ENCODE measurements at regions not wholly inside any gene's neighbourhood (a gene's known extent, or its start where the extent isn't known, plus 50 kb on each side); places are given as distances from the start of the nearest gene placed in this dataset.

- TF ChIP-seq CTCF (IDR thresholded peaks at IDR 0.05), result no peak
- TF ChIP-seq POLR2A (IDR thresholded peaks at IDR 0.05), result no peak
- TF ChIP-seq EP300 (IDR thresholded peaks at IDR 0.05), result no peak
- H3K9me3 ChIP-seq, result no peaks in the 10 kb centered on the region
- WGBS, 3 donors, result 60 to 64% (median 63%) methylated on average over 14 of the region's 14 CpGs
- peaks cover 22% of the 10 kb centered on the region for H3K4me1 ChIP-seq (ENCODE audit: insufficient read depth)
- intact Hi-C loops (cut with DNase I), result loop anchor here (1.0 to 10.0 kb wide), 7 partner anchors 70 to 213 kb away; no protein-coding TSS in a partner anchor
- no peaks in the 10 kb centered on the region for H3K36me3 ChIP-seq
- H3K4me3 ChIP-seq, result no peak overlapping the region
- peak overlapping the region; percentile 65 to 74 for H3K27ac ChIP-seq
- no peaks in the 10 kb centered on the region for H3K27me3 ChIP-seq
- DNase-seq, result peak; percentile 27 to 72 (median 59)
Measured at GRCh38 chr22:23384923-23385677, 195.0 kb downstream of the IGLL1 start.

DNA sequence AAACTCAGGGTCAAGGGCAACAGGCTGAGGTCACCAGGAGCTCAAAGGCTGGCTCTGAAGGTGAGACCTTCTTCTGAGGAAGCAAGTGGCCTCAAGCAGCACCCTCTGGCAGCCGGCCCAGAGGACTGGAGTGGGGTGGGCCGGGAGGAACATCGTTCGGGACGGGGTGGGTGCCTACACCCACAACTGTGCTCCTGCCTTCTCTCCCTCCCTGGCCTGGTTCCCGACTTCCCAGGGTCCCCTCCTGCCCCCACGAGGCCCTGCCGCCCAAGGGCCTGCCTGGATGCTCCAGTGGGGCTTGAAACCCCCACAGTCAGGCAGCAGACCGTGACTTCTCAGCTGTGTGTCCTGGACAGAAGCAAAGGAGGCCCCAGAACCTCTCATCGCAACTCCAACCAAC is 195.7 kb downstream of the IGLL1 start:
- Histone ChIP-seq H3K9me3 (no peaks in the 10 kb centered on the region), H3K36me3 (no peaks in the 10 kb centered on the region), H3K4me1 (ENCODE audit: insufficient read depth) (peaks cover 22% of the 10 kb centered on the region), H3K27me3 (no peaks in the 10 kb centered on the region), H3K27ac (peak overlapping the region; percentile 65 to 74), H3K4me3 (no peak overlapping the region)
- intact Hi-C loops (cut with DNase I), result loop anchor here in 3 of 4 donors (1.0 to 10.0 kb wide), 6 partner anchors 69 to 212 kb away; no protein-coding TSS in a partner anchor
- DNase-seq, result peak; percentile 61 to 85 (median 79)
- TF ChIP-seq POLR2A (IDR thresholded peaks at IDR 0.05) (no peak), EP300 (IDR thresholded peaks at IDR 0.05) (no peak), CTCF (IDR thresholded peaks at IDR 0.05) (no peak)
- 31 to 77% (median 37%) methylated on average over 4 to 10 of the region's 10 CpGs for WGBS, 3 donors

DNA sequence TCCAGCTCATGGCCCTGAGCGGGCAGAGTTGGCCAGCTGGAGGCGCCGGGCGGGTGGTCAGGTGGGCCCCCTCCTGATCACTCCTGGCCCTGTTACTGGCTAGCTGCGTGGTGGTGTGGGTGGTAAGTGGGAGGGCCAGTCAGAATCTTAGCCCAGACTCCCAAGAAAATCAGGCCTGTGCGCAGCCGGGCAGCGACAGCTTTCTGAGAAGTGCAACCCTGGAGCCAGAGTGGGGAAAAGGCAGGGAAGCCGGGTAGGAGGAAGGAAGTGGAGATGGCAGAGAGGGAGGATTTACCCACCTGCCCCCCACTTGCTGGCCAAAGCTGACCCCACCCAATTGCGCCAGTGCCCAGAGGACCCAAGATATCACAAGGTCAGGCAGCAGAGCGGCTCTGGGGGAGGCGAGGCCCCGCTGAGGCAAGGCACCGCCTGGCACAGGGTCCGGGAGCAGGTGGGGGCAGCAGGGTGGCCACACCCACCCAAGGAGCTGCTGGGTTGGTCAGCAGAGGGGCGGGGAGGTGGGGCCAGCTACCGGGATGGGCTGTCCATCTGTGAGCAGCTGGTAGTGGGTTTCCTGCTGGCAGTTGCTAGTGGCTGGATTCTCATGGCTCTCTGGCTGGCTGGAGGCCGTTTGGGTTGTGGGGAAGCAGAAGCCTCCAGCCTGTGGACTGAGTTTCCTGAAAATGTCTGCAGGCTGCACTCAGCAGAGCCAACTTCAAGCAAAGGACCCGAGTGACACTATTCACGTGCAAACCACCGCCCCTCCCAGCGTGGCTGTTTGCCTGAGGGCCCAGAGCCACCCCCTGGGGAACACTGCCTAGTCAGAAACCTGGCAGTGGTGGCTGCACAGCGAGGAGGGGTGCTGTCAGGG is 196.4 kb downstream of the IGLL1 start:
- Histone ChIP-seq H3K27me3 (no peaks in the 10 kb centered on the region), H3K9me3 (no peaks in the 10 kb centered on the region), H3K36me3 (no peaks in the 10 kb centered on the region), H3K27ac (peak overlapping the region; percentile 46 to 65), H3K4me3 (no peak overlapping the region), H3K4me1 (ENCODE audit: insufficient read depth) (peaks cover 22% of the 10 kb centered on the region)
- no peak for TF ChIP-seq EP300 (IDR thresholded peaks at IDR 0.05)
- TF ChIP-seq POLR2A (IDR thresholded peaks at IDR 0.05), result no peak
- no peak for TF ChIP-seq CTCF (IDR thresholded peaks at IDR 0.05)
- intact Hi-C loops (cut with DNase I), result loop anchor here in 3 of 4 donors (1.0 to 10.0 kb wide), 6 partner anchors 68 to 211 kb away; no protein-coding TSS in a partner anchor
- peak; percentile 56 to 78 (median 77) for DNase-seq
- 9 to 18% (median 10%) methylated on average over 22 to 23 of the region's 23 CpGs for WGBS, 3 donors

- Histone ChIP-seq H3K4me3 (no peak overlapping the region), H3K9me3 (no peaks in the 10 kb centered on the region), H3K4me1 (ENCODE audit: insufficient read depth) (peaks cover 22% of the 10 kb centered on the region), H3K36me3 (no peaks in the 10 kb centered on the region), H3K27ac (peak overlapping the region in 1 of 2 donors; percentile 65), H3K27me3 (no peaks in the 10 kb centered on the region)
- WGBS, 3 donors, result 64 to 69% (median 67%) methylated on average over 15 to 16 of the region's 16 CpGs
- intact Hi-C loops (cut with DNase I), result loop anchor here in 3 of 4 donors (5.0 to 10.0 kb wide), 4 partner anchors 68 to 210 kb away; no protein-coding TSS in a partner anchor
- TF ChIP-seq EP300 (IDR thresholded peaks at IDR 0.05) (no peak), CTCF (IDR thresholded peaks at IDR 0.05) (no peak), POLR2A (IDR thresholded peaks at IDR 0.05) (no peak)
- peak in 2 of 5 donors; percentile 14 to 18 for DNase-seq
Measured at GRCh38 chr22:23382428-23383218, 197.5 kb downstream of the IGLL1 start.
